GM12878 (cell line): ENCODE measurements at regions not wholly inside any gene's neighbourhood (a gene's known extent, or its start where the extent isn't known, plus 50 kb on each side); places are given as distances from the start of the nearest gene placed in this dataset.

ENCODE experiments used
- ATAC-seq: fragments of 200-7000 bp; cut with Tn5 transposase; 3 replicates; pipeline ENCODE4 v1.9.1; 2020; ENCODE audit warnings: mild to moderate bottlenecking, moderate library complexity
- BruUV-seq: library from RNA; stranded (reverse); fragments of 400-500 nt; replicated peaks from 2 replicates; lab custom pipeline; 2021; lab: Mats Ljungman, UMichigan
- CTCF ChIA-PET: fragments of 300-600 bp; sonication (Branson Sonifier 250); formaldehyde crosslinking; extraction: SDS; loops from one replicate; lab custom pipeline; 2021; ENCODE audit warnings: inconsistent platforms; lab: Yijun Ruan, JAX
- POLR2A ChIA-PET: fragments of 350-600 bp; formaldehyde crosslinking; extraction: SDS; loops from one replicate; lab custom pipeline; 2021; ENCODE audit warnings: inconsistent platforms; lab: Charles Lee
- RAD21 ChIA-PET: fragments of 300-600 bp; sonication (Branson Sonifier 250); formaldehyde crosslinking; loops from one replicate; lab custom pipeline; 2023; ENCODE audit warnings: antibody characterized with exemption; ENCODE audit not compliant: unreplicated experiment; lab: Charles Lee
- SMC1A ChIA-PET: fragments of 300-600 bp; sonication (Branson Sonifier 250); formaldehyde crosslinking; loops from one replicate; lab custom pipeline; 2023; ENCODE audit not compliant: unreplicated experiment, uncharacterized antibody; lab: Charles Lee
- DNase-seq: peaks from one replicate; pipeline ENCODE4 v3.0.0-alpha.2; 2011; ENCODE audit warnings: low read depth, low spot score
- FAIRE-seq: peaks from 3 replicates; lab custom pipeline; 2011; peaks lifted over from hg19 to GRCh38; lab: Jason Lieb, UNC
- H2AFZ ChIP-seq: 2 replicates; pipeline ENCODE4 v1.6.0; 2011; ENCODE audit warnings: low read depth, low read length, control low read depth; ENCODE audit not compliant: control insufficient read depth
- H3K27ac ChIP-seq: 2 replicates; pipeline ENCODE4 v1.5.1; 2011; ENCODE audit warnings: control low read depth; ENCODE audit not compliant: control insufficient read depth, insufficient read depth
- H3K27me3 ChIP-seq, 2 experiments: replicated peaks in 1 of 2; 2 replicates each; pipeline versions ENCODE4 v1.6.0 to v1.6.1; 2011; ENCODE audit warnings: low read length in 1 of 2; ENCODE audit not compliant: control insufficient read depth in 2 of 2, insufficient read depth in 2 of 2
- H3K36me3 ChIP-seq, 2 experiments: 2 replicates each; pipeline ENCODE4 v1.5.1; 2011; ENCODE audit warnings: low read length in 1 of 2; ENCODE audit not compliant: control insufficient read depth in 2 of 2, insufficient read depth in 2 of 2
- H3K4me1 ChIP-seq: 2 replicates; pipeline ENCODE4 v1.6.1; 2011; ENCODE audit warnings: mild to moderate bottlenecking, low read length, moderate library complexity, mixed read lengths; ENCODE audit not compliant: control insufficient read depth, insufficient read depth
- H3K4me2 ChIP-seq: 2 replicates; pipeline ENCODE4 v1.6.0; 2011; ENCODE audit warnings: control low read depth; ENCODE audit not compliant: control insufficient read depth, insufficient read depth
- H3K4me3 ChIP-seq: fragments of 200-600 bp; sonication (generic); 2 replicates; pipeline ENCODE4 v1.5.1; 2016
- H3K79me2 ChIP-seq: 2 replicates; pipeline ENCODE4 v1.6.0; 2011; ENCODE audit warnings: low read length; ENCODE audit not compliant: control insufficient read depth, insufficient read depth
- H3K9ac ChIP-seq: 2 replicates; pipeline ENCODE4 v1.8.0; 2011; ENCODE audit warnings: low read length, control low read depth, mixed read lengths; ENCODE audit not compliant: control insufficient read depth, insufficient read depth
- H3K9me3 ChIP-seq: replicated peaks from 3 replicates; pipeline ENCODE4 v1.5.1; 2011; ENCODE audit warnings: mild to moderate bottlenecking, low read length; ENCODE audit not compliant: control insufficient read depth, insufficient read depth
- H4K20me1 ChIP-seq: 2 replicates; pipeline ENCODE4 v1.6.0; 2011; ENCODE audit not compliant: control insufficient read depth, insufficient read depth
- CREM ChIP-seq: IDR thresholded peaks from 2 replicates; pipeline ENCODE4 v1.6.1; 2014; ENCODE audit warnings: antibody characterized with exemption, low read depth
- DPF2 ChIP-seq: fragments of 450-650 bp; IDR thresholded peaks from 2 replicates; pipeline ENCODE4 v1.6.1; 2017; ENCODE audit warnings: mild to moderate bottlenecking
- ETV6 ChIP-seq, 2 experiments: fragments of 450-650 bp in 1 of 2; IDR thresholded peaks in 1 of 2; conservative IDR thresholded peaks in 1 of 2; 2 replicates each; pipeline ENCODE4 v1.6.1; 2014; ENCODE audit warnings: antibody characterized with exemption in 1 of 2, borderline replicate concordance in 1 of 2, low read depth in 1 of 2, mild to moderate bottlenecking in 1 of 2, moderate library complexity in 1 of 2
- RELA ChIP-seq: fragments of 450-650 bp; IDR thresholded peaks from 2 replicates; pipeline ENCODE4 v1.8.0; 2014; ENCODE audit warnings: borderline replicate concordance; ENCODE audit not compliant: partially characterized antibody
- SPI1 ChIP-seq: IDR thresholded peaks from 2 replicates; pipeline ENCODE4 v1.6.1; 2011; ENCODE audit warnings: low read depth, mild to moderate bottlenecking, low read length, moderate library complexity, borderline replicate concordance; ENCODE audit not compliant: insufficient read depth
- STAT3 ChIP-seq: IDR thresholded peaks from 2 replicates; pipeline ENCODE4 v1.6.1; 2011; ENCODE audit warnings: low read depth, low read length, improper control_type of control experiment
- SUZ12 ChIP-seq: fragments of 200-600 bp; sonication (generic); IDR thresholded peaks from one replicate; pipeline ENCODE4 v1.6.1; 2018; ENCODE audit warnings: antibody characterized with exemption, mild to moderate bottlenecking; ENCODE audit not compliant: unreplicated experiment
- WRNIP1 ChIP-seq: IDR thresholded peaks from 2 replicates; pipeline ENCODE4 v1.6.1; 2011; ENCODE audit warnings: low read depth, low read length, improper control_type of control experiment, borderline replicate concordance
- WGBS: methylation state at CpG from one replicate; pipeline ENCODE4 v1.1.6; 2016; ENCODE audit warnings: low lambda C conversion rate; ENCODE audit not compliant: insufficient replicate concordance, insufficient coverage; ENCODE audit errors: missing lambda C conversion rate; 5-methylcytosine and 5-hydroxymethylcytosine counted together
- in situ Hi-C: fragments of 300-500 bp; cut with MboI; formaldehyde crosslinking; loops from 9 replicates; pipeline ENCODE4 v1.14.3; 2018; ENCODE audit warnings: mixed read lengths
- intact Hi-C: fragments of 100-400 bp; cut with micrococcal nuclease; formaldehyde crosslinking; loops from one replicate; pipeline ENCODE4 v1.14.2; 2022; ENCODE audit not compliant: unreplicated experiment
- TF ChIP-seq, protein P1 (sequence below): fragments of 450-650 bp; IDR thresholded peaks from 2 replicates; pipeline ENCODE4 v1.6.1; 2018; ENCODE audit warnings: borderline replicate concordance, mild to moderate bottlenecking; ENCODE audit not compliant: partially characterized antibody
- TF ChIP-seq, protein P2 (sequence below): fragments of 450-650 bp; formaldehyde crosslinking; IDR thresholded peaks from 2 replicates; pipeline ENCODE4 v1.5.0; 2022; ENCODE audit warnings: mild to moderate bottlenecking, missing genetic modification characterization
- TF ChIP-seq, protein P3 (sequence below): fragments of 150-350 bp; IDR thresholded peaks from 2 replicates; pipeline ENCODE4 v1.6.1; 2014; ENCODE audit warnings: mild to moderate bottlenecking, low read depth, low read length

DNA sequence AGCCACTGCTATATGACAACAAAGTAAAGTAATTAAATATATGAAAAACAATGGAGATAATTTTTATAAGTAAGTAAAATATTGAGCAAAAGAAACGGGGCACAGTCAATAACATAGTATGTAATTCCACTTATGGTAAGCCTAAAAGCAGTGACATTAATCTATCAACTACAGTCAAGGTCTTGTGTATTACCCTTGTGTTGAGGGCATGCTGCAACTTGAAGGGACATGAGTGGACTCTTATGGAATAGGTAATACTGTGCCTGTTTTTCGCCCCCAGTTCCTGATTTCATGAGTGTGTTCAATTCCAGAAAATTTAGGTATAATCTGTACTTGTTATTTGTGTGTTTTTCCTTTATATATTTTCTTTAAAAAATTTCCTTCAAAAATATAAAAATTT lies 201.3 kb upstream of the SLITRK6 start:
- ChIA-PET RAD21 (interaction anchor here (0.7 kb wide), 1 partner anchor 20 kb away, joined by 3 read pairs; no protein-coding TSS in a partner anchor), CTCF (interaction anchor here (0.7 kb wide), 1 partner anchor 29 kb away, joined by 4 read pairs; no protein-coding TSS in a partner anchor), SMC1A (interaction anchor here (1.4 kb wide), 1 partner anchor 11 kb away, joined by 4 read pairs; no protein-coding TSS in a partner anchor), POLR2A (no interaction called here)
- intact Hi-C loops (no loop called here), in situ Hi-C loops (no loop called here)
- DNase-seq = no peak
- no peaks in the 10 kb centered on the region for H3K4me1 ChIP-seq
- H2AFZ ChIP-seq = no peak overlapping the region
- no peak for ATAC-seq
- TF ChIP-seq RELA (no peak), STAT3 (no peak), WRNIP1 (no peak), CREM (no peak), ETV6 (conservative IDR thresholded peaks at IDR 0.05 in 1 of 2, IDR thresholded peaks at IDR 0.05 in 1 of 2; ENCODE audit: borderline replicate concordance in 1 of 2, low read depth in 1 of 2) (no peak), SPI1 (no peak), DPF2 (no peak), SUZ12 (no peak)
- TF ChIP-seq, protein P1, sequence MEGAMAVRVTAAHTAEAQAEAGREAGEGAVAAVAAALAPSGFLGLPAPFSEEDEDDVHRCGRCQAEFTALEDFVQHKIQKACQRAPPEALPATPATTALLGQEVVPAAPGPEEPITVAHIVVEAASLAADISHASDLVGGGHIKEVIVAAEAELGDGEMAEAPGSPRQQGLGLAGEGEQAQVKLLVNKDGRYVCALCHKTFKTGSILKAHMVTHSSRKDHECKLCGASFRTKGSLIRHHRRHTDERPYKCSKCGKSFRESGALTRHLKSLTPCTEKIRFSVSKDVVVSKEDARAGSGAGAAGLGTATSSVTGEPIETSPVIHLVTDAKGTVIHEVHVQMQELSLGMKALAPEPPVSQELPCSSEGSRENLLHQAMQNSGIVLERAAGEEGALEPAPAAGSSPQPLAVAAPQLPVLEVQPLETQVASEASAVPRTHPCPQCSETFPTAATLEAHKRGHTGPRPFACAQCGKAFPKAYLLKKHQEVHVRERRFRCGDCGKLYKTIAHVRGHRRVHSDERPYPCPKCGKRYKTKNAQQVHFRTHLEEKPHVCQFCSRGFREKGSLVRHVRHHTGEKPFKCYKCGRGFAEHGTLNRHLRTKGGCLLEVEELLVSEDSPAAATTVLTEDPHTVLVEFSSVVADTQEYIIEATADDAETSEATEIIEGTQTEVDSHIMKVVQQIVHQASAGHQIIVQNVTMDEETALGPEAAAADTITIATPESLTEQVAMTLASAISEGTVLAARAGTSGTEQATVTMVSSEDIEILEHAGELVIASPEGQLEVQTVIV = no peak
- TF ChIP-seq, protein P2, sequence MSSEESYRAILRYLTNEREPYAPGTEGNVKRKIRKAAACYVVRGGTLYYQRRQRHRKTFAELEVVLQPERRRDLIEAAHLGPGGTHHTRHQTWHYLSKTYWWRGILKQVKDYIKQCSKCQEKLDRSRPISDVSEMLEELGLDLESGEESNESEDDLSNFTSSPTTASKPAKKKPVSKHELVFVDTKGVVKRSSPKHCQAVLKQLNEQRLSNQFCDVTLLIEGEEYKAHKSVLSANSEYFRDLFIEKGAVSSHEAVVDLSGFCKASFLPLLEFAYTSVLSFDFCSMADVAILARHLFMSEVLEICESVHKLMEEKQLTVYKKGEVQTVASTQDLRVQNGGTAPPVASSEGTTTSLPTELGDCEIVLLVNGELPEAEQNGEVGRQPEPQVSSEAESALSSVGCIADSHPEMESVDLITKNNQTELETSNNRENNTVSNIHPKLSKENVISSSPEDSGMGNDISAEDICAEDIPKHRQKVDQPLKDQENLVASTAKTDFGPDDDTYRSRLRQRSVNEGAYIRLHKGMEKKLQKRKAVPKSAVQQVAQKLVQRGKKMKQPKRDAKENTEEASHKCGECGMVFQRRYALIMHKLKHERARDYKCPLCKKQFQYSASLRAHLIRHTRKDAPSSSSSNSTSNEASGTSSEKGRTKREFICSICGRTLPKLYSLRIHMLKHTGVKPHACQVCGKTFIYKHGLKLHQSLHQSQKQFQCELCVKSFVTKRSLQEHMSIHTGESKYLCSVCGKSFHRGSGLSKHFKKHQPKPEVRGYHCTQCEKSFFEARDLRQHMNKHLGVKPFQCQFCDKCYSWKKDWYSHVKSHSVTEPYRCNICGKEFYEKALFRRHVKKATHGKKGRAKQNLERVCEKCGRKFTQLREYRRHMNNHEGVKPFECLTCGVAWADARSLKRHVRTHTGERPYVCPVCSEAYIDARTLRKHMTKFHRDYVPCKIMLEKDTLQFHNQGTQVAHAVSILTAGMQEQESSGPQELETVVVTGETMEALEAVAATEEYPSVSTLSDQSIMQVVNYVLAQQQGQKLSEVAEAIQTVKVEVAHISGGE (CRISPR knock-in tag) = no peak
- TF ChIP-seq, protein P3, sequence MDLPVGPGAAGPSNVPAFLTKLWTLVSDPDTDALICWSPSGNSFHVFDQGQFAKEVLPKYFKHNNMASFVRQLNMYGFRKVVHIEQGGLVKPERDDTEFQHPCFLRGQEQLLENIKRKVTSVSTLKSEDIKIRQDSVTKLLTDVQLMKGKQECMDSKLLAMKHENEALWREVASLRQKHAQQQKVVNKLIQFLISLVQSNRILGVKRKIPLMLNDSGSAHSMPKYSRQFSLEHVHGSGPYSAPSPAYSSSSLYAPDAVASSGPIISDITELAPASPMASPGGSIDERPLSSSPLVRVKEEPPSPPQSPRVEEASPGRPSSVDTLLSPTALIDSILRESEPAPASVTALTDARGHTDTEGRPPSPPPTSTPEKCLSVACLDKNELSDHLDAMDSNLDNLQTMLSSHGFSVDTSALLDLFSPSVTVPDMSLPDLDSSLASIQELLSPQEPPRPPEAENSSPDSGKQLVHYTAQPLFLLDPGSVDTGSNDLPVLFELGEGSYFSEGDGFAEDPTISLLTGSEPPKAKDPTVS = no peak
- H3K9me3 ChIP-seq = no peaks in the 10 kb centered on the region
- no peak overlapping the region for H3K27ac ChIP-seq
- H3K4me2 ChIP-seq = no peak overlapping the region
- 39% methylated on average over 2 of the region's 2 CpGs for WGBS
- no peaks in the 10 kb centered on the region for H4K20me1 ChIP-seq
- BruUV-seq = no TSS peak
- no peaks in the 10 kb centered on the region for H3K27me3 ChIP-seq
- no peak for FAIRE-seq
- H3K4me3 ChIP-seq = no peak overlapping the region
- no peaks in the 10 kb centered on the region for H3K79me2 ChIP-seq
- no peaks in the 10 kb centered on the region for H3K36me3 ChIP-seq
- H3K9ac ChIP-seq = no peak overlapping the region
